Mesothelial cell of epicardium (in vitro differentiated cells): ENCODE measurements at regions not wholly inside any gene's neighbourhood (a gene's known extent, or its start where the extent isn't known, plus 50 kb on each side); places are given as distances from the start of the nearest gene placed in this dataset.
"Not testable (repeated sequence)": the region's sequence is repeated elsewhere in the genome, so short reads cannot be mapped to it uniquely, and the experiment has no call there.

Source experiments
- DNase-seq, 2 experiments: peaks; one replicate each; pipeline ENCODE4 v3.0.0; 2021; ENCODE audit warnings: low spot score in 2 of 2; ENCODE audit not compliant: unreplicated experiment in 2 of 2
- H3K27ac Mint-ChIP-seq: 2 replicates; pipeline ENCODE4 v1.8.0; 2021; ENCODE audit warnings: mixed read lengths
- H3K27me3 Mint-ChIP-seq: 2 replicates; pipeline ENCODE4 v1.8.0; 2021; ENCODE audit warnings: low read depth, mixed read lengths
- H3K36me3 Mint-ChIP-seq: 2 replicates; pipeline ENCODE4 v1.8.0; 2021; ENCODE audit warnings: mixed read lengths
- H3K4me1 Mint-ChIP-seq: 2 replicates; pipeline ENCODE4 v1.8.0; 2021; ENCODE audit warnings: mixed read lengths
- H3K4me3 Mint-ChIP-seq: 2 replicates; pipeline ENCODE4 v1.8.0; 2021; ENCODE audit warnings: mild to moderate bottlenecking, moderate library complexity, mixed read lengths
- H3K9me3 Mint-ChIP-seq: 2 replicates; pipeline ENCODE4 v1.8.0; 2021; ENCODE audit warnings: mixed read lengths
- TF ChIP-seq, protein P1 (sequence below): fragments of 200-600 bp; sonication (generic); IDR thresholded peaks from one replicate; pipeline ENCODE4 v1.5.0; 2021; ENCODE audit warnings: antibody characterized with exemption; ENCODE audit not compliant: unreplicated experiment

DNA sequence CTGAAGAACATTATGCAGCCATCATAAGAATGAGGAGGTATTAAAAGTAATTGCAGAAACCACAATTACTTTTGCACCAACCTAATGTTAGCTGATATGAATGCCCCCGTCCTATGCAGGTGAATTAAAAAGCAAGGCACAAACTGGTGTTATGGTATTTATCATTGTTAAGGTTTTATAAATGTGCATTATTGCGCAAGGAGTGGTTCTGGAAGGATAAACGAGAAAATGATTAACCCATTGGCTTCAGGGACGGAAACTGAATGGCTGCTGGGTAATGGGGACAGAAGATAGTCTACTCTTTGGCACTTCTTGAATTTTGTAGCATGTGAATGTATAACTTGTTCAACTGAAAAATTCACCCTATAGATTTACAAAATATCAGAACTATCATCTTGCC lies 148.6 kb upstream of the SALL4 start:
- Mint-ChIP-seq H3K4me3 (no peak overlapping the region), H3K9me3 (peaks cover 5% of the 10 kb centered on the region), H3K27ac (no peak overlapping the region), H3K27me3 (no peaks in the 10 kb centered on the region), H3K36me3 (peaks cover 3% of the 10 kb centered on the region), H3K4me1 (no peaks in the 10 kb centered on the region)
- TF ChIP-seq, protein P1, sequence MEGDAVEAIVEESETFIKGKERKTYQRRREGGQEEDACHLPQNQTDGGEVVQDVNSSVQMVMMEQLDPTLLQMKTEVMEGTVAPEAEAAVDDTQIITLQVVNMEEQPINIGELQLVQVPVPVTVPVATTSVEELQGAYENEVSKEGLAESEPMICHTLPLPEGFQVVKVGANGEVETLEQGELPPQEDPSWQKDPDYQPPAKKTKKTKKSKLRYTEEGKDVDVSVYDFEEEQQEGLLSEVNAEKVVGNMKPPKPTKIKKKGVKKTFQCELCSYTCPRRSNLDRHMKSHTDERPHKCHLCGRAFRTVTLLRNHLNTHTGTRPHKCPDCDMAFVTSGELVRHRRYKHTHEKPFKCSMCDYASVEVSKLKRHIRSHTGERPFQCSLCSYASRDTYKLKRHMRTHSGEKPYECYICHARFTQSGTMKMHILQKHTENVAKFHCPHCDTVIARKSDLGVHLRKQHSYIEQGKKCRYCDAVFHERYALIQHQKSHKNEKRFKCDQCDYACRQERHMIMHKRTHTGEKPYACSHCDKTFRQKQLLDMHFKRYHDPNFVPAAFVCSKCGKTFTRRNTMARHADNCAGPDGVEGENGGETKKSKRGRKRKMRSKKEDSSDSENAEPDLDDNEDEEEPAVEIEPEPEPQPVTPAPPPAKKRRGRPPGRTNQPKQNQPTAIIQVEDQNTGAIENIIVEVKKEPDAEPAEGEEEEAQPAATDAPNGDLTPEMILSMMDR: no peak
- no peak for DNase-seq

DNA sequence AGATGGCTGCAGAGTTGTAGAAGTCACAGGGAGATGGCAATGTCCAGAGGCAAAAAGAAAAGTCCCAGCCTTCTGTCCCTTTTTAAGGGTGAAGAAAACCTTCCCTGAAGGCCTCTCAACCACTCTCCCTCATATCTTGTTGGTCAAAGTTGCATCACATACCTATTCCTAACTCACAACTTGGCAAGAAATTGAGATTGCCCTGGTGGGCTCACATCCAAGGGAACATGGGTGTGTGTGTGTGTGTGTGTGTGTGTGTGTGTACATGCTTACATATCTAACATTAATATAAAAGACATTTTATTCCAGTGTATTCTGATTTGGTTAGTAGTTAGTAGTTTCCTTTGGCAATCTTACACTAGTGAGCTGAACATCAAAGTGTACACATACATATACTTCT lies 144.3 kb upstream of the SALL4 start:
- Mint-ChIP-seq H3K27ac (no peak overlapping the region), H3K4me3 (no peak overlapping the region), H3K4me1 (peaks cover 2% of the 10 kb centered on the region), H3K9me3 (no peaks in the 10 kb centered on the region), H3K27me3 (no peaks in the 10 kb centered on the region), H3K36me3 (no peaks in the 10 kb centered on the region)
- TF ChIP-seq, protein P1: no peak
- DNase-seq: no peak

DNA sequence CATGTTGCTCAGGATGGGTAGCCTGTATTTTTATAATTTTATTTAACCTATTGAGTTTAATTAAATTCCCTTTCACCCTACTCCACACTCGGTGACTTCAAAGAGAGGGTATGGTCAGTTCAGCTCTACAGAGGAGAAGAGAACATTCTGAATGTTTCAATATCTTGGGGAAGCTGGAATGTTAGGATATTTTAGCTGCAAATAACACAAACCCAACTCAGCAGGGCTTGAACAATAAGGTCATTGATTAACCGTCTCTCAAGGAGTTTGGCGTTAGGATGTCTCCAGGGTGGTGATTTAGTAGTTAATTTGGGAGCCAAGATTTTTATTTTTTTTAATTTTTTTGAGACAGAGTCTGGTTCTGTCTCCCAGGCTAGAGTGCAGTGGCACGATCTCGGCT lies 143.6 kb upstream of the SALL4 start:
- H3K4me1 Mint-ChIP-seq: peaks cover 2% of the 10 kb centered on the region
- H3K27ac Mint-ChIP-seq: no peak overlapping the region
- no peak for DNase-seq
- H3K36me3 Mint-ChIP-seq: no peaks in the 10 kb centered on the region
- TF ChIP-seq, protein P1: no peak
- H3K4me3 Mint-ChIP-seq: no peak overlapping the region
- no peaks in the 10 kb centered on the region for H3K27me3 Mint-ChIP-seq
- no peaks in the 10 kb centered on the region for H3K9me3 Mint-ChIP-seq

DNA sequence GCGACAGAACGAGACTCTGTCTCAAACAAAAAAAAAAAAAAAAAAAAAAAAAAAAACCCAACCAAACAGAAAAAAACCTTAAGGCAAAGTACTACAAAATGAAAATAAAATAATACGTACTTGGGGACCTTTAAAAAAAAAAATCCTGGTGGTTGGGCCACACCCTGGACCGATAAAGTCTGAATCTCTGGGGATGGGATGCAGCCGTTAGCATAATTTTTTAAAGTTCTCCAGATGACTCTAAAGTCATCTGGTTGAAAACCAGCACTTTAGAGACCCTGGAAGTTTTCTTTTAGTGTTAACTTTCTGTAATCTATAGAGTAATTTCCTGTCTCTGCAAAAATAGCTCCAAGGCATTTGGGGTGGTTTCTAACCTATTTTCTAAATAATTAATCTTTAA lies 142.9 kb upstream of the SALL4 start:
- DNase-seq: no peak
- no peaks in the 10 kb centered on the region for H3K36me3 Mint-ChIP-seq
- TF ChIP-seq, protein P1: no peak

DNA sequence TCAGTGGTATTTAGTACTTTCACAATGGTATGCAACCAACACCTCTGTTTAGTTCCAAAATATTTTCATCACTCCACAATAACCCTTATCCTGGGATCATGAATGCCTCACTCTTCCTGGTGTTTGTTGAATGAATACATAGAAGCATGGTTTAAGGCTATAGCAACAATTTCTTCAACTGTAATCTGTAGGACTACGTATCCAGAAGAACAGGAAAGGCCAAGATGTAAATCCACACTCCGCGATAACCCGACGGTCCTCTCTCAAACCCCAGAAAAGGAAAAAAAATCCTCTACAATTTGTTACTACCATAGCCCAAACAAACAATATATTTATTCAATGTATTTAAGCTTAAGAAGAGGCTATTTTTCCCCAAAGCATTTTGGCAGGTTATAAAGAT lies 141.4 kb upstream of the SALL4 start:
- Mint-ChIP-seq H3K4me1 (peaks cover 2% of the 10 kb centered on the region), H3K9me3 (no peaks in the 10 kb centered on the region), H3K36me3 (no peaks in the 10 kb centered on the region), H3K27ac (no peak overlapping the region), H3K4me3 (no peak overlapping the region), H3K27me3 (no peaks in the 10 kb centered on the region)
- TF ChIP-seq, protein P1: no peak
- DNase-seq: no peak

More for the DNA sequence above, 142.9 kb upstream of the SALL4 start:
- peaks cover 2% of the 10 kb centered on the region for H3K4me1 Mint-ChIP-seq
- H3K9me3 Mint-ChIP-seq: no peaks in the 10 kb centered on the region
- H3K27ac Mint-ChIP-seq: no peak overlapping the region
- H3K27me3 Mint-ChIP-seq: no peaks in the 10 kb centered on the region
- H3K4me3 Mint-ChIP-seq: no peak overlapping the region

DNA sequence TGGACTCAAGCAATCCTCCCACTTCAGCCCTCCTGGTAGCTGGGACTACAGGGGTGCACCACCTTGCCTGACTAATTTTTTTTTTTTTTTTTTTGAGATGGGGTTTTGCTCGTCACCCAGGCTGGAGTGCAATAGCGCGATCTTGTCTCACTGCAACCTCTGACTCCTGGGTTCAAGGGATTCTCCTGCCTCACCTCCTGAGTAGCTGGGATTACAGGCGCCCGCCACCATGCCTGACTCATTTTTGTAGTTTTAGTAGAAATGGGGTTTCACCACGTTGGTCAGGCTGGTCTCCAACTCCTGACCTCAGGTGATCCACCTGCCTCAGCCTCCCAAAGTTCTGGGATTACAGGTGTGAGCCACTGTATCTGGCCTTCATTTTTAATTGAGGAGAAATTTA lies 141.0 kb upstream of the SALL4 start:
- not testable (repeated sequence) for H3K27ac Mint-ChIP-seq, H3K36me3 Mint-ChIP-seq, H3K9me3 Mint-ChIP-seq, H3K4me3 Mint-ChIP-seq, H3K4me1 Mint-ChIP-seq, DNase-seq, H3K27me3 Mint-ChIP-seq
